Fibroblast of mammary gland (primary cell): ENCODE measurements at regions not wholly inside any gene's neighbourhood (a gene's known extent, or its start where the extent isn't known, plus 50 kb on each side); places are given as distances from the start of the nearest gene placed in this dataset.

Experiments used
- DNase-seq: peaks from one replicate; pipeline ENCODE4 v3.0.0-alpha.2; 2010; ENCODE audit warnings: low read depth
- H3K4me3 ChIP-seq: 2 replicates; pipeline ENCODE4 v1.5.1; 2011; ENCODE audit warnings: low read depth, mild to moderate bottlenecking, low read length, moderate library complexity; ENCODE audit not compliant: control insufficient read depth
- TF ChIP-seq, protein P1 (sequence below): conservative IDR thresholded peaks from 2 replicates; pipeline ENCODE4 v1.5.1; 2011; ENCODE audit warnings: low read depth, low read length, inconsistent platforms; ENCODE audit not compliant: control insufficient read depth, insufficient read depth

DNA sequence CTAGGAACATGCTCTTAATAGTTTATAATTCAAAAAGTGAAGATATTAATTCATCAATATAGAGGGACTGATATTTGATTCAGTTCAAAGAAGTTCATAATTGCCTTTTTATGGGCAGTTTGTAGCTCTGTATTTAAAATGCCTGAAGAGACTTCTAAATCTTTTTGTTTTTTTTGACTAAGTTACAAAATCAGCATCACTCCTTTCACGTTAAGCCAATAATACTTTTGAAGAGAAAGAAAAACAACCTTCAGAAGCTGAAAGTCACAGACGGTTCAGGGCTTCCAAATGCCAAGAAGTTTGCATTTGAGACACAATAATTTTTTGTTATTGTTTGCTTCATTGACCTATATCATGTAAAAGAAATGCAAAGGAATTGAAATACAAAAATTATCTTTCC lies 394.6 kb upstream of the NR2F2 start:
- DNase-seq: no peak
- TF ChIP-seq, protein P1, sequence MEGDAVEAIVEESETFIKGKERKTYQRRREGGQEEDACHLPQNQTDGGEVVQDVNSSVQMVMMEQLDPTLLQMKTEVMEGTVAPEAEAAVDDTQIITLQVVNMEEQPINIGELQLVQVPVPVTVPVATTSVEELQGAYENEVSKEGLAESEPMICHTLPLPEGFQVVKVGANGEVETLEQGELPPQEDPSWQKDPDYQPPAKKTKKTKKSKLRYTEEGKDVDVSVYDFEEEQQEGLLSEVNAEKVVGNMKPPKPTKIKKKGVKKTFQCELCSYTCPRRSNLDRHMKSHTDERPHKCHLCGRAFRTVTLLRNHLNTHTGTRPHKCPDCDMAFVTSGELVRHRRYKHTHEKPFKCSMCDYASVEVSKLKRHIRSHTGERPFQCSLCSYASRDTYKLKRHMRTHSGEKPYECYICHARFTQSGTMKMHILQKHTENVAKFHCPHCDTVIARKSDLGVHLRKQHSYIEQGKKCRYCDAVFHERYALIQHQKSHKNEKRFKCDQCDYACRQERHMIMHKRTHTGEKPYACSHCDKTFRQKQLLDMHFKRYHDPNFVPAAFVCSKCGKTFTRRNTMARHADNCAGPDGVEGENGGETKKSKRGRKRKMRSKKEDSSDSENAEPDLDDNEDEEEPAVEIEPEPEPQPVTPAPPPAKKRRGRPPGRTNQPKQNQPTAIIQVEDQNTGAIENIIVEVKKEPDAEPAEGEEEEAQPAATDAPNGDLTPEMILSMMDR: no peak
- no peak overlapping the region for H3K4me3 ChIP-seq

DNA sequence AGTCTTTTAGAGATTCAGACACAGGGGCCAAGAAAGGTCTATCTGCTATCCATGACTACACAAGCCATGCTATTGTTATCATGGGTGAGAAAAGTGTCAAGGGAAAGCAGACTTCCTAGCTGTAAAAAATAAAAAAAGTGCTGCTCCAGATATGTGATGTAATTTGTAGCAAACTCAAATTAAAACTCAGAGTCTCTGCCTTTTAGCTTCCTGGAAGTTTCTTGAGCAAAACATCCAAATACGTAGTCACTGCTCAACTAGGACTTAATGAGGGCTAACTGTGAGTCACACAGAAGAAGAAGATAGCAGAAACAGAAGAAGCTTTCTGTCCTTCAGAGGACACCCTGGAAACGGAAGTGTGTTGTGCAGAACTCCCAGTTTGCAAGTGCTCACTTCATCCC lies 393.4 kb upstream of the NR2F2 start:
- DNase-seq: peak; percentile 28
- TF ChIP-seq, protein P1: no peak
- H3K4me3 ChIP-seq: no peak overlapping the region

DNA sequence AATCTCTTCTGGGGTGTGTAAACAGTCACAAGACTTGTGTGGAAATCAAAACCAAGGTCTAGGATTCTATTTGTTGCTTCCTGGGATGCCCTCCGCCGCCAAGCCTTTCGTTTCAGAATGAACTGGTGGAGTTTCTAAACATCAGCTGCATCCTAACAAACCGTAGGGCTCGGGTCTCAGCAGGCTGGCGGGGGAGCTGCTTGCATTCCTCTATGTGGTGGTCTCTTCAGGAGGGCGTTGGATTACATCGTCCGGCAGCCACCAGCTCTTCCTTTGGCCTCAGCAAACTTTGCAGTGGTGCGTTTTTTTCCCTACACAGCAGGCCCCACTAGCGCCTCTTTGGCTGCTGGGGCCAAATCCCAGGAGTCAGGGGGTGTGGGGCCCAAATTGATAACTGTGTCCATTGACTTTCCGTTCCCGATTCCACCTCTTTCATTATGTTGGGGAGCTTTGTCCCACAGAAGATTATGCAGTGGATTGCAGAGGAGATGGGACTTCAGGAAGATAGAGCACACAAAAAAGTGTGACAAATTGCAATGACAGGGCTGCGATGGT lies 390.0 kb upstream of the NR2F2 start:
- DNase-seq: no peak
- TF ChIP-seq, protein P1: no peak
- H3K4me3 ChIP-seq: no peak overlapping the region

DNA sequence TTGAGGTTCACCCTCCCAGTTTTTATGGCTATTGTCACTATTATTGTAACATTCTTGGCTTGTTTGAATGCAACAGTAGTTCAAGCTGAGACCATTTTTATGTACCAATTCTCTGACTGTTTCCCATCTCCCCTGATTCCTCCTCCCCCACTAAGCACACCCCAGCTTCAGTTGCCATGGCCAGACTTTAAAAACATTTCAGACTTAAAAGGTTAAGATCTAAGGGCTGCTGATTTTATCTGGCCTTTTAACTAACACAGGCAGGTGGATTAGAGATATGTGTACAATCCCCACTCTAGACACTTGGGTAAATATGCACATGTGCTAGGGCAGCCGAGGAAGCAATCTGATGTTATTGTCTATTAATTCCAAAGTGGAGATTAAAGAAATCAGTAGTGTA lies 386.3 kb upstream of the NR2F2 start:
- H3K4me3 ChIP-seq: no peak overlapping the region
- TF ChIP-seq, protein P1: no peak
- no peak for DNase-seq

DNA sequence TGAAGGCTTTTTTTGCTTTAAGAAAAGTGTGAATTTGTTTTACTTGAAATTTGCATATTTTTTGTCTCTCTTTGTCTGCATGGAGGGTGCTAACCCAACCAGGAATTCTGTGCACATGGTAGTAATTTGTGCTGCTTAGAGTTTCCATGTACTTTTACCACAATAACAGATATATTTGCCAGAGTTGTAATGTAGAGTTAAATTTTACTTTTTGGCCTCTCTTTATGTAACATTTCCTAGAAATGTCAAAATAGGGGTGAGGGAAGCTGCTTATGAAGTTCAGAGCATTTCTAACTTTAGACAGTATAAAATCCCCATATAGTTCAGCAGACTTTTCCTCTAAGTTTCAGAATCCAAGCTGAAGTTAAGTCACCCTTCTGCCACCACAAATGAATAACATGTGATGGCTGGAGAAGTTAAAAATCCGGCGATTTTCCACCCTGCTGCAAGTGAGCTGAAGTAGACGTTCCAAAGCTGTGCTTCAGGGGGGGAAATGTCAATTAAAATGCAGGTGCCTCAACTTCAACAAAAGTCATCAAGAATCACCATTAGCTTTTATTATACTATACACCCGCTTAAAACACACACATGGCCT lies 385.7 kb upstream of the NR2F2 start:
- TF ChIP-seq, protein P1: no peak
- DNase-seq: no peak
- H3K4me3 ChIP-seq: no peak overlapping the region

DNA sequence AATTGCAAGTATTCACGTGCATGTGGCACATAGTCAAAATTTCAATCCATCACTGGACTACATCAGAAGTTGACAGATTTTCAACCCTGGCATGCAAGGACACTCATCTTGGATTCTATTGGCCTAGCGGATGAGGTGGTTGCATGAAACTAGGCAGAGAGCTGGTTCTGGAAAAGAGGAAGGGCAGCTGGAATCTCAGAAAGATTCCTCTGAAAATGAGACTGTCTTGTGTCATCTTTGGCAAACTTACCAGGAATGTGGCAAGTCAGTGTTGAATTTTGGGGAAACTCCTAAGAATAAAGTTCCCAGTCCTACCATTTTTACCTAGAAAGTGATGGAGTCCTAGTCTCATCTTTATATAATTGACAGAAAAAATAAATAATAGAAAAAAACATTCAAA lies 384.3 kb upstream of the NR2F2 start:
- TF ChIP-seq, protein P1: no peak
- no peak overlapping the region for H3K4me3 ChIP-seq
- peak; percentile 1 for DNase-seq
